GM18498 (cell line): ENCODE measurements at regions not wholly inside any gene's neighbourhood (a gene's known extent, or its start where the extent isn't known, plus 50 kb on each side); places are given as distances from the start of the nearest gene placed in this dataset.
"Not testable (repeated sequence)": the region's sequence is repeated elsewhere in the genome, so short reads cannot be mapped to it uniquely, and the experiment has no call there.

Experiments
- ATAC-seq: cut with Tn5 transposase; IDR thresholded peaks from one replicate; pipeline ENCODE4 v1.9.1; 2021; ENCODE audit warnings: mild to moderate bottlenecking, moderate library complexity; ENCODE audit not compliant: unreplicated experiment

- ATAC-seq, result no peak
These were observed 957.5 kb upstream of the NXPH2 start for GRCh38 chr2:139737659-139738058.

GRCh38 chr2:139730197-139730596, 950.0 kb upstream of the NXPH2 start:
- no peak for ATAC-seq

DNA sequence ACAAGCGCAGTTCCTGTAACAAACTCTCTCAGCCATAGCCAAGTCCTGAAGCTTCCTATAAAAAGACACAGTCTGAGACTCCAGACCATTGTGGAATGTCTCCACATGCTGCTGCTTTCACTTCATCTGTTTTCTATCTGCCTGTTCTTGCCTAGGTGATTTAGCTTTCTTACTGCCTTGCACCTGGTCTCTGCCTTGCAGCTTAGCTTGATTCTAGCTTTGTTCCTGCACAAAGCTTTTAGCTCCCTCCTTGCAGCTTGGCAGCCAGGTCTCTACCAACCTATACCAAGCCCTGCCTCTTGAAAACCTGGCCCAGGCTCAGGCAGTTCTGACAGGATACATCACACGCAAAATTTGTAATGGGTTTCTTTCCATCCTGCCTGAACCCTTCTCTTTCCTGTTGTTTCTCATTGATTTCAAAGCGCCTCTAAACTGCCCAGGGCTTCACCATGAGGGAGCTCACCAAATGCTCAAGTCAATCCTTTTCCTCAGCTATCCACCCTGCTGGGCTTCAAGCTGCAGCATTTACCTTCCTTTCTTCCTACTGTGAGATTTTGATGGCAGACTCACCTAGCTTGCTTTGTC, 941.3 kb upstream of the NXPH2 start:
- no peak for ATAC-seq

GRCh38 chr2:139720056-139720455, 939.9 kb upstream of the NXPH2 start:
- ATAC-seq, result no peak

DNA sequence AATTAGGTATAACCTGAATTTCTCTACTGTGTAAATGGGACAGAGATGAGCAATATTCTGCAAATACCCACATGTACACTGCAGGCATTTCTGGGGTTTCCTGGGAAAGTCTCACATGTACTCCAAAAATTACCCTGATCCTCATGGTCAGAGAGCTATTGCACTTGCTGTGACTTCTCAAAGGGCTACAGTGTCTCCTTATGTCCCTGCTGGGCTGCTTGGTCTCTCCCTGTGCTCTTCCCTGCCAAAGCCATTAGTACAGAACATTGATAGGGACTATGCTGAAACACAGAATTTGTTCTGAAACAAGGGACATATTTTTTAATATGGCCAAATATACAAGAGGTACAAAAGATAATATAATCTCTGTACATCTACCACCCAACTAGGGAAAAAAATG, 924.4 kb upstream of the NXPH2 start:
- no peak for ATAC-seq

- no peak for ATAC-seq
These were observed 914.1 kb upstream of the NXPH2 start for GRCh38 chr2:139694327-139694726.

- ATAC-seq, result no peak
These were observed 906.0 kb upstream of the NXPH2 start for GRCh38 chr2:139686205-139686604.

- no peak for ATAC-seq
These were observed 905.1 kb upstream of the NXPH2 start for GRCh38 chr2:139685090-139685983.

DNA sequence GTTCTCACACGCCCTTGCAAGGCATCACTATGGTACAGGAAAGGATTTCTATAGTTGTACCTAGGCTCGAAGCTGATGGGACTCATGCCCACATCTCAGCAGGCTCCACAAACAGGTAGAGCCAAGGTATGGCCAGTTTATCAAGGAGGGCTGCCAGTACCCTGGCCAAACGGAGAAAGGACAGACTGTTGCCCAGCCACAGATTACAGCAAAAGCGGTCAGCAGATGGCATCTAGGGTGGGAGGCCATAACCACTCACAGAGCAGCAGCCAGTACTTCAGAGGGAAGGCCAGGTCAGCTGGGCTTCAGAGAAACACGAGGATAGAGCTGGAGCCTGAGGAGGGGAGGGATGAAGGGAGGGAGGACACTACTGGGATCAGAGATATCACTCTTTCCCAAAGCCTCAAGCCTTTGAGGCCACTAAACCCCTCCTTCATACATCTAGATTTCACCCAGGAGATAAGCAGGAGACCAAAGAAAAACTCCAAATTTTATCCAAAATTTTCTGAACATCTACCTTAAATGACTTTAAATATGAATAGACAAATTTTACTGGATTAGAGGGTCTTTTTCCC, 904.2 kb upstream of the NXPH2 start:
- no peak for ATAC-seq

DNA sequence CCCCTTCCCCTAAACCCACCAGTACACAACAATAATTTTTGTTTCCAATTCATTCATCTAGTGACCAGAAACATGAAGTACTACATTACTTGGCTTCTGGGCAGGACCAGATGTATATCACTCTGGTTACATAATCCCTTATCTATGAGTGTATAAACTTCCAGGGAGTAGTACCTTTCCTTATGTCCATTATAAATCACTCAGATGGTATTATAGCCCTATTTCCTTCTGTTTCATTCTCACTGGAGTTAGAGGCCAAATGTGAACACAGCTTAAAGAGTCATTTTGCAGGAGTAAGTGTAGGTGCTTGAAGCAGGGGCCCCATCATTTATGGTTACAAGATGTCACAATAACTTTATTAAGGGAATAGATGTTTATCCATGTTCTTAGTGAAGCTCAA, 894.4 kb upstream of the NXPH2 start:
- ATAC-seq, result no peak

GRCh38 chr2:139673447-139673846, 893.3 kb upstream of the NXPH2 start:
- not testable (repeated sequence) for ATAC-seq

GRCh38 chr2:139669675-139670074, 889.5 kb upstream of the NXPH2 start:
- ATAC-seq, result no peak

DNA sequence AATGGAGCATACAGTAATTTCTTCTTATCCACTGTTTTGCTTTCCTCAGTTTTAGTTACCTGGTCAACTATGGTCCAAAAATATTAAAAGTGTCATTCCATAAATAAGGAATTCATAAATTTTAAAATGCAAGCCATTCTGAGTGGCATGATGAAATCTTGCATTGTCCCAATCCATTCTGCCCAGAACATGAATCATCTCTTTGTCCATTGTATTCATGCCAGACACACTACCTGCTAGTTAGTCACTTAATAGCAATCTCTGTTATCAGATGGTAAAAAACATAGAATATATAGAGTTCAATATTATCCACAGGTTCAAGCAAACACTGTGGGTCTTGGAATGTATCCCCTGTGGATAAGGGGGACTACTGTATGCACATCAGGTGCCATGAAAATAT, 872.2 kb upstream of the NXPH2 start:
- ATAC-seq, result no peak

DNA sequence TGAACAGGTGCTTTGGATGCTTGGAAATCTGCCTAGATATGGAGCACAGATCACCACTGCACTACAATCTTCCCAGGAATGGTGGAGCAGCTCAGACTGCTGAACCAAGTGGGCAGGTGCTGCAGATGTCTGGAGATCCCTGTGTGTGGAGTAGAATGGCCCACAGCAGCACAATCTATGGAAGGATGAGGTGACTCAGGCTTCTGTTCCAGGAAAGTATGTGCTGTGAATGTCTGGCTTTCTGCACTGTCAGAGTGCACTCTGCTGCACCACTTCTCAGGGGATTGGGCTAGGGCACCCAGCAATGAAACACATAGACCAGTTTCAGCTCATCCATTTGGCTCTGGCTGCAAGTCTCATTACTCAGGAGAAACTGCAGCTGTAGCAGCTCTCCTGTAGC, 865.4 kb upstream of the NXPH2 start:
- no peak for ATAC-seq

DNA sequence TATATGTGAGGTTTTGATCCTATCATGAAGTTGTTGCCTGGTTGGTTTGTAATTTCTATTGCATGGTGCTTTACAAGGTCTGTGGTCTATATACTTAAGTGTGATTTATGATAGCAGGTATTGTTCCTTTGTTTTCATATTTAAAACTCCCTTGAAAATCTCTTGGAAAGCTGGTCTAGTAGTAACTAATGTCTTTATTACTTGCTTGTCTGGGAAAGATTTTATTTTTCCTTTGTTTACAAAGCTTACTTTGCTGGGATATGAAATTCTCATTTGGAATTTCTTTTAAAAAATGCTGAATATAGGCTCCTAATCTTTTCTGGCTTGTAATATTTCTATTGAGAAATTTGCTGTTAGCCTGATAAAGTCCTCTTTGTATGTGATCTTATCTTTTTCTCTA, 862.9 kb upstream of the NXPH2 start:
- no peak for ATAC-seq

GRCh38 chr2:139631966-139632365, 851.8 kb upstream of the NXPH2 start:
- ATAC-seq, result no peak

GRCh38 chr2:139628931-139629330, 848.7 kb upstream of the NXPH2 start:
- no peak for ATAC-seq

DNA sequence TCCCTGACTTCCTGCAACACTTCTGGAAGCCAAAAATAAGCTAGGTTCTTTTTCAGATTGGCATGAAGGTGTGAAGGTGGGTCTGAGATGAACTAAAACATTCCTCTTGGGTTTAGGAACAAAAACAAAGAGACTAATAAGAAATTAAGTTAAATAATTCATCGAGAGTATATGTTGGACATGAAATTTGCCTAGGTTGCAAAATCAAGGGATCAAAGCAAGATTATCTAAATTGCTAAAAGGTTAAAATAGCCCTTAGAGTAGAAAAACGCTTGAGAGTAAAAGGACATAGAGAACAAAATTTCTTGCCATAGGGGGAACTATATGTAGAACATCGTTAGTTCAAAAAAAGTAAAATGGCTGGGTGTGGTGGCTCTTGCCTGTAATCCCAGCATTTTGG, 845.9 kb upstream of the NXPH2 start:
- ATAC-seq, result no peak

DNA sequence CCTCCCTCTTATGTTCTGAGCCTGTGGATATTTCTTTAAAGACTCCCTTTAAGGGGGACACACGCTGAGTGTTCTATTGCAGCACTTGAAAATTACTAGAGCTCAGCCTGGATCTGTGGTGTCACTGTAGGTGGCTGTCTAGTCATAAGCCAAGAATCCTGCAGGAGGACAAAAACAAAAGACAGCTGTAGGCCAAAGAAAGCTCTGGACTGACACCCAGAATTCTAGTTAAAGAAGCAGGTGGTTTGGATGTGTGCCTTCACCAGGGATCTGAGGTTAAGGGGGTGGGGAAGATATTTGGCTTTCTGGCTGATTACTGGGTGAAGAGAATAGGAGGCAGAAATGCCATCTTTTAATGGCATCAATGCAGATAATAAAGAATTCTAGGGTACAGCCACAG, 842.5 kb upstream of the NXPH2 start:
- no peak for ATAC-seq

GRCh38 chr2:139617747-139618146, 837.6 kb upstream of the NXPH2 start:
- no peak for ATAC-seq

GRCh38 chr2:139613264-139613663, 833.1 kb upstream of the NXPH2 start:
- ATAC-seq, result no peak

- no peak for ATAC-seq
These were observed 830.3 kb upstream of the NXPH2 start for GRCh38 chr2:139610512-139610911.
